ENCODE measurements at regions not wholly inside any gene's neighbourhood (a gene's known extent, or its start where the extent isn't known, plus 50 kb on each side); places are given as distances from the start of the nearest gene placed in this dataset.

DNA sequence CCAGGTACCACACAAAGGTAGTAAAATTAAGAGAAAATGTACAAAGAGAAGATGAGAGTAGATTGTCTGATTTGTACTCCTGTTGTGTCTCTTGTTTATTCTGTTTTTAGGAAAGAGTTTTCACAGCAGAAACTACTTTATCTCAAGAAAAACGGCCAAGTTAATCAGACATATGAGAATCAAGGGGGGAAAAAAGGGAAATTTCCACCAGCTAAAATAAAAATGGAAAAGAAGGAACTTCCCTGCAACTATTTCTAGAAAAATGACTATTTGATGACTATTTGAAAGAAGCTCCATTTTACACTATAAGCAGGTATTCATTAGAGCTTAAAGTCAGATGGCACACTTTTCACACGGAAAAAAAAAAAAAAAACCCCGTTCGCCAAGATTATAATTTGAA, 56.5 kb downstream of the EPRS1 start:
- DNase-seq (ENCODE audit: low read depth in 1 of 2, low spot score in 2 of 2), result no peak
- H4K20me1 ChIP-seq (replicated peaks in 1 of 2; ENCODE audit: control insufficient read depth in 1 of 2, insufficient read depth in 2 of 2, low read length in 2 of 2), result peaks cover 0 to 1% of the 10 kb centered on the region in 2 experiments
- no peak overlapping the region for H4K91ac ChIP-seq (replicated peaks; ENCODE audit: insufficient read length, low read length)
- no peak overlapping the region for H3K18ac ChIP-seq (ENCODE audit: extremely low read depth, low read length)
- no peak overlapping the region for H4K8ac ChIP-seq (ENCODE audit: extremely low read depth, insufficient read depth, low read length)
- CTCF ChIA-PET (ENCODE audit: partially characterized antibody), result interaction anchor here (0.6 to 4.6 kb wide), 15 partner anchors 9 to 182 kb away, joined by 3 to 21 read pairs (median 3); partner anchors contain the start of gene BPNT1
- H4K5ac ChIP-seq (ENCODE audit: insufficient read length, low read depth, low read length), result no peak overlapping the region
- FAIRE-seq, result no peak
- H2BK12ac ChIP-seq (ENCODE audit: low read depth, low read length), result no peak overlapping the region
- POLR2A ChIA-PET (ENCODE audit: partially characterized antibody), result no interaction called here
- no peaks in the 10 kb centered on the region for H3K9me3 ChIP-seq (ENCODE audit: insufficient read depth in 2 of 2, low read depth in 1 of 2, low read length in 1 of 2)
- H2BK5ac ChIP-seq (ENCODE audit: low read depth, low read length), result no peak overlapping the region
- no peak overlapping the region for H3K4me3 ChIP-seq (ENCODE audit: extremely low read depth in 1 of 4, insufficient read depth in 2 of 4, low read depth in 3 of 4, low read length in 4 of 4)
- H2AK5ac ChIP-seq (ENCODE audit: low read depth, low read length), result no peak overlapping the region
- H3K79me1 ChIP-seq (ENCODE audit: low read depth, low read length), result no peaks in the 10 kb centered on the region
- H3K27me3 ChIP-seq (replicated peaks in 1 of 4; ENCODE audit: control insufficient read depth in 3 of 4, extremely low read depth in 1 of 4, insufficient read depth in 3 of 4, low read length in 3 of 4), result no peaks in the 10 kb centered on the region
- H3K36me3 ChIP-seq (ENCODE audit: control insufficient read depth in 2 of 4, insufficient read depth in 4 of 4, low read length in 3 of 4), result peaks cover 3 to 38% (median 12%) of the 10 kb centered on the region in 4 experiments; a peak in 7 of 8 replicates
- no peak overlapping the region for H3K4ac ChIP-seq (replicated peaks; ENCODE audit: insufficient read length, low read depth, low read length)
- H2AFZ ChIP-seq (ENCODE audit: low read length), result no peak overlapping the region
- no peaks in the 10 kb centered on the region for H3K79me2 ChIP-seq (ENCODE audit: control insufficient read depth in 1 of 2, insufficient read depth in 2 of 2, low read length in 2 of 2)
- H2BK15ac ChIP-seq (ENCODE audit: low read length), result no peak overlapping the region
- H2BK20ac ChIP-seq (ENCODE audit: low read length), result no peak overlapping the region
- H3K27ac ChIP-seq (ENCODE audit: low read depth, low read length), result no peak overlapping the region
- H3K4me1 ChIP-seq (replicated peaks in 1 of 4; ENCODE audit: control insufficient read depth in 3 of 4, insufficient read depth in 4 of 4, low read length in 3 of 4), result no peaks in the 10 kb centered on the region
- WGBS, 2 experiments (ENCODE audit: extremely low coverage in 1 of 2, insufficient coverage in 1 of 2, insufficient read length in 1 of 2, insufficient replicate concordance in 2 of 2, low coverage in 1 of 2, low lambda C conversion rate in 2 of 2, missing lambda C conversion rate in 1 of 2), result 85% methylated on average over 4 of the region's 4 CpGs; no CpG with 5 or more reads in 1 of the 2 experiments
- no peak overlapping the region for H3K14ac ChIP-seq (ENCODE audit: insufficient read length)
- H2BK120ac ChIP-seq (replicated peaks; ENCODE audit: low read depth, low read length), result no peak overlapping the region
- H3K23ac ChIP-seq (ENCODE audit: insufficient read length), result no peak overlapping the region
- no peaks in the 10 kb centered on the region for H3K23me2 ChIP-seq (ENCODE audit: low read depth, low read length)
- no peak overlapping the region for H3K56ac ChIP-seq (replicated peaks; ENCODE audit: insufficient read length, low read depth, low read length)
- no peak overlapping the region for H3K4me2 ChIP-seq (ENCODE audit: insufficient read depth in 1 of 2, low read depth in 2 of 2, low read length in 2 of 2)
- H3K9ac ChIP-seq (replicated peaks in 1 of 4; ENCODE audit: extremely low read depth in 1 of 4, low read depth in 3 of 4, low read length in 3 of 4), result no peak overlapping the region
- no peak for TF ChIP-seq GABPA (IDR thresholded peaks at IDR 0.05; ENCODE audit: borderline replicate concordance, insufficient read depth, low read length)
- TF ChIP-seq MAFK (IDR thresholded peaks at IDR 0.05; ENCODE audit: low read depth, low read length), result no peak
- no peak for TF ChIP-seq KDM4A (IDR thresholded peaks at IDR 0.05; ENCODE audit: low read depth, low read length, severe bottlenecking)
- no peak for TF ChIP-seq BCL11A (IDR thresholded peaks at IDR 0.05; ENCODE audit: low read depth in 2 of 2, low read length in 2 of 2)
- TF ChIP-seq, protein P1, sequence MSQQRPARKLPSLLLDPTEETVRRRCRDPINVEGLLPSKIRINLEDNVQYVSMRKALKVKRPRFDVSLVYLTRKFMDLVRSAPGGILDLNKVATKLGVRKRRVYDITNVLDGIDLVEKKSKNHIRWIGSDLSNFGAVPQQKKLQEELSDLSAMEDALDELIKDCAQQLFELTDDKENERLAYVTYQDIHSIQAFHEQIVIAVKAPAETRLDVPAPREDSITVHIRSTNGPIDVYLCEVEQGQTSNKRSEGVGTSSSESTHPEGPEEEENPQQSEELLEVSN (IDR thresholded peaks at IDR 0.05), result no peak
- no peak for TF ChIP-seq KDM5A (IDR thresholded peaks at IDR 0.05; ENCODE audit: low read length)
- no peak for TF ChIP-seq PHF8 (conservative IDR thresholded peaks at IDR 0.05; ENCODE audit: low read depth, low read length)
- no peak for TF ChIP-seq BACH1 (IDR thresholded peaks at IDR 0.05; ENCODE audit: low read length)
- no peak for TF ChIP-seq ASH2L (IDR thresholded peaks at IDR 0.05; ENCODE audit: low read length)
